ENCODE measurements at regions not wholly inside any gene's neighbourhood (a gene's known extent, or its start where the extent isn't known, plus 50 kb on each side); places are given as distances from the start of the nearest gene placed in this dataset.

DNA sequence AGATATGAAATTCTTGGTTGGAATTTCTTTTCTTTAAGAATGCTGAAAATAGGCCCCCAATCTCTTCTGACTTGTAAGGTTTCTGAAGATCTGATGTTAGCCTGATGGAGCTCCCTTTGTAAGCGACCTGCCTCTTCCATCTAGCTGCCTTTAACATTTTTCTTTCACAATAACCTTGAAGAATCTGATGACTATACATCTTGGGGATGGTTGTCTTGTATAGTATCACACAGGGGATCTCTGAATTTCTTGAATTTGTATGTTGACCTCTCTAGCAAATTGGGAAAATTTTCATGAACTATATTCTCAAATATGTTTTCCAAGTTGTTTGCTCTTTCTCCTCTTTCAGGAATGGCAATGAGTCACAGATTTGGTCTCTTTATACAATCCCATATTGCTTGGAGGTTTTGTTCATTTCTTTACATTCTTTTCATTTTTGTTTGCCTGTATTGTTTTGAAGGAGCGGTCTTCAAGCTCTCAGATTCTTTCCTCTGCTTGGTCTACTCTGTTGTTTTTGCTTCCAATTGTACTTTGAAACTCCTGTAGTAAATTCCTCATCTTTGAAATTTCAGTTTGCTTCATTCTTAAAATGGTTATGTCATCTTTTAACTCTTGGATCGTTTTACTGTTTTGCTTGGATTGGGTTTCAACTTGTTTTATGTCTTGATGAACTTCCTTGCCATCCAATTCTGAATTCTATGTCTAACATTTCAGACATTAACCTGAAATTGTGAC is 245.2 kb upstream of the TARS1 start:
- no peak for TF ChIP-seq CTCF (conservative IDR thresholded peaks at IDR 0.05; ENCODE audit: low read depth in 2 of 2)
- TF ChIP-seq EZH2 (IDR thresholded peaks at IDR 0.05; ENCODE audit: low read depth, unreplicated experiment) = no peak
- TF ChIP-seq, protein P1, sequence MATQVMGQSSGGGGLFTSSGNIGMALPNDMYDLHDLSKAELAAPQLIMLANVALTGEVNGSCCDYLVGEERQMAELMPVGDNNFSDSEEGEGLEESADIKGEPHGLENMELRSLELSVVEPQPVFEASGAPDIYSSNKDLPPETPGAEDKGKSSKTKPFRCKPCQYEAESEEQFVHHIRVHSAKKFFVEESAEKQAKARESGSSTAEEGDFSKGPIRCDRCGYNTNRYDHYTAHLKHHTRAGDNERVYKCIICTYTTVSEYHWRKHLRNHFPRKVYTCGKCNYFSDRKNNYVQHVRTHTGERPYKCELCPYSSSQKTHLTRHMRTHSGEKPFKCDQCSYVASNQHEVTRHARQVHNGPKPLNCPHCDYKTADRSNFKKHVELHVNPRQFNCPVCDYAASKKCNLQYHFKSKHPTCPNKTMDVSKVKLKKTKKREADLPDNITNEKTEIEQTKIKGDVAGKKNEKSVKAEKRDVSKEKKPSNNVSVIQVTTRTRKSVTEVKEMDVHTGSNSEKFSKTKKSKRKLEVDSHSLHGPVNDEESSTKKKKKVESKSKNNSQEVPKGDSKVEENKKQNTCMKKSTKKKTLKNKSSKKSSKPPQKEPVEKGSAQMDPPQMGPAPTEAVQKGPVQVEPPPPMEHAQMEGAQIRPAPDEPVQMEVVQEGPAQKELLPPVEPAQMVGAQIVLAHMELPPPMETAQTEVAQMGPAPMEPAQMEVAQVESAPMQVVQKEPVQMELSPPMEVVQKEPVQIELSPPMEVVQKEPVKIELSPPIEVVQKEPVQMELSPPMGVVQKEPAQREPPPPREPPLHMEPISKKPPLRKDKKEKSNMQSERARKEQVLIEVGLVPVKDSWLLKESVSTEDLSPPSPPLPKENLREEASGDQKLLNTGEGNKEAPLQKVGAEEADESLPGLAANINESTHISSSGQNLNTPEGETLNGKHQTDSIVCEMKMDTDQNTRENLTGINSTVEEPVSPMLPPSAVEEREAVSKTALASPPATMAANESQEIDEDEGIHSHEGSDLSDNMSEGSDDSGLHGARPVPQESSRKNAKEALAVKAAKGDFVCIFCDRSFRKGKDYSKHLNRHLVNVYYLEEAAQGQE (IDR thresholded peaks at IDR 0.05; ENCODE audit: unreplicated experiment) = no peak
- no peak for TF ChIP-seq POLR2AphosphoS5 (IDR thresholded peaks at IDR 0.05; ENCODE audit: low read depth)
- no peak for TF ChIP-seq ZNF331 (CRISPR knock-in tag; IDR thresholded peaks at IDR 0.05; ENCODE audit: low read depth)
- no peak for TF ChIP-seq EZH2phosphoT487 (IDR thresholded peaks at IDR 0.05; ENCODE audit: unreplicated experiment)
- no peak for TF ChIP-seq JUNB (IDR thresholded peaks at IDR 0.05; ENCODE audit: unreplicated experiment)
- TF ChIP-seq STAT1 (IDR thresholded peaks at IDR 0.05; ENCODE audit: unreplicated experiment) = no peak
- TF ChIP-seq ETS1 (IDR thresholded peaks at IDR 0.05) = no peak
- no peak for TF ChIP-seq CREB1 (CRISPR knock-in tag; IDR thresholded peaks at IDR 0.05; ENCODE audit: low read depth)
- no peak for TF ChIP-seq ZNF114 (CRISPR knock-in tag; IDR thresholded peaks at IDR 0.05)

Measured in GM23338 (cell line).